ENCODE measurements at regions not wholly inside any gene's neighbourhood (a gene's known extent, or its start where the extent isn't known, plus 50 kb on each side); places are given as distances from the start of the nearest gene placed in this dataset.

- POLR2A ChIA-PET, result no interaction called here
- DNase-seq (ENCODE audit: low read depth), result no peak
- no peak overlapping the region for H3K4me3 ChIP-seq (ENCODE audit: low read depth, low read length)
- H3K27me3 ChIP-seq (ENCODE audit: control insufficient read depth, insufficient read depth, low read length), result no peaks in the 10 kb centered on the region
- CTCF ChIA-PET, result interaction anchor here (0.7 to 1.2 kb wide), 3 partner anchors 8 to 24 kb away, joined by 3 to 4 read pairs (median 3); no protein-coding TSS in a partner anchor
- no peaks in the 10 kb centered on the region for H3K36me3 ChIP-seq (ENCODE audit: control insufficient read depth, insufficient read depth, low read length)
- no peak for TF ChIP-seq CTCF (IDR thresholded peaks at IDR 0.05; ENCODE audit: insufficient read depth, low read depth, low read length)
Measured at GRCh38 chr3:157921811-157922210, 184.4 kb downstream of the SHOX2 start.

GRCh38 chr3:157920822-157921700, 185.2 kb downstream of the SHOX2 start:
- H3K4me3 ChIP-seq (ENCODE audit: low read depth, low read length), result no peak overlapping the region
- POLR2A ChIA-PET, result no interaction called here
- CTCF ChIA-PET, result interaction anchor here (0.7 to 1.2 kb wide), 3 partner anchors 9 to 25 kb away, joined by 3 to 4 read pairs (median 3); no protein-coding TSS in a partner anchor
- no peak for DNase-seq (ENCODE audit: low read depth)
- H3K27me3 ChIP-seq (ENCODE audit: control insufficient read depth, insufficient read depth, low read length), result no peaks in the 10 kb centered on the region
- no peaks in the 10 kb centered on the region for H3K36me3 ChIP-seq (ENCODE audit: control insufficient read depth, insufficient read depth, low read length)
- no peak for TF ChIP-seq CTCF (IDR thresholded peaks at IDR 0.05; ENCODE audit: insufficient read depth, low read depth, low read length)

GRCh38 chr3:157919319-157919887, 186.8 kb downstream of the SHOX2 start:
- POLR2A ChIA-PET, result no interaction called here
- CTCF ChIA-PET, result no interaction called here
- Histone ChIP-seq H3K36me3 (ENCODE audit: control insufficient read depth, insufficient read depth, low read length) (no peaks in the 10 kb centered on the region), H3K27me3 (ENCODE audit: control insufficient read depth, insufficient read depth, low read length) (no peaks in the 10 kb centered on the region), H3K4me3 (ENCODE audit: low read depth, low read length) (no peak overlapping the region)
- no peak for DNase-seq (ENCODE audit: low read depth)
- TF ChIP-seq CTCF (IDR thresholded peaks at IDR 0.05; ENCODE audit: insufficient read depth, low read depth, low read length), result no peak

- POLR2A ChIA-PET, result no interaction called here
- CTCF ChIA-PET, result interaction anchor here (1.6 kb wide), 1 partner anchor 10 kb away, joined by 3 read pairs; no protein-coding TSS in a partner anchor
Measured at GRCh38 chr3:157918402-157918801, 187.8 kb downstream of the SHOX2 start.

More at GRCh38 chr3:157918402-157918801, 187.8 kb downstream of the SHOX2 start:
- no peaks in the 10 kb centered on the region for H3K36me3 ChIP-seq (ENCODE audit: control insufficient read depth, insufficient read depth, low read length)
- TF ChIP-seq CTCF (IDR thresholded peaks at IDR 0.05; ENCODE audit: insufficient read depth, low read depth, low read length), result no peak
- no peak for DNase-seq (ENCODE audit: low read depth)
- no peak overlapping the region for H3K4me3 ChIP-seq (ENCODE audit: low read depth, low read length)
- no peaks in the 10 kb centered on the region for H3K27me3 ChIP-seq (ENCODE audit: control insufficient read depth, insufficient read depth, low read length)
